ENCODE measurements at regions not wholly inside any gene's neighbourhood (a gene's known extent, or its start where the extent isn't known, plus 50 kb on each side); places are given as distances from the start of the nearest gene placed in this dataset.

DNA sequence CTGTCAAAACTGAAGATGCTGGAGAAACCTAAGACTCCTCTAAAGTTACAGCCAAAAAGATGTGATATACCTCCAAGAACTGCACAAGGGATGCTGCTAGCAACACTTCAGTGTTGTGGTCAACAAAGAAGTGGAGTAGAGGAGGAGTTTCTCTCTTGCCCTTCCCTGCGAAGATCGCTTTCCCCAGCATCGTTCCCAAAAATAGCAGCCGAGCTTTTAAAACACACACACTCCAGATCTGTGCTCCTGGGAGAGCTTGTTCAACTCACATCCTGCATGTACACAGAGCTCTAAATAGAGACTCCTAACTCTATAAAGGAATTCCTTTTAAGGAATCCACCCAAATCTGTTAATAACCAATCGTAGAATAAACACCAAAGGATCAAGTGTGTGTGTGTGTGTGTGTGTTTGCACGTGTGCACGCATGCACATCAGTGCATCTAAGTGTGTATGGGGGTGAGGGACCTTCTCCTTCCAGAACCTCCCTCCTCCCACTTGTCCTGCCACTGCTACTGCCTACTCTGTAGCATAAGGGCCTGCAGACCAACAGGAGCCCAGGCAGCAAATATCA is 58.5 kb downstream of the PSMG1 start:
- DNase-seq (ENCODE audit: low spot score), result no peak

DNA sequence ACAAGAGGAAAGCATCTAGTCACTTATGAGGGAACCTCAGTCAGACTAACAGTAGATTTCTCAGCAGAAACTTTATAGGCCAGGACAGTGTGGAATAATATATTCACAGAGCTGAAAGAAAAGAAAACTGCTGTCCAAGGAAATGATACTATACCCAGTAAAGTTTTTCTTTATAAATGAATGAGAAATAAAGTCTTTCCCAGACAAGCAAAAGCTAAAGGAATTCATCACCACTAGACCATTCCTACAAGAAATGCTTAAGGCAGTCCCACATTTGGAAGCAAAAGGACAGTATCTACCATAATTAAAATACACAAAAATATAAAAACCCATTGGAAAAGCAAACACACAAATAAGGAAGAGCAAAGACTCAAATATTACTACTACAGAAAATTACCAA is 59.9 kb downstream of the PSMG1 start:
- DNase-seq (ENCODE audit: low spot score), result no peak

DNA sequence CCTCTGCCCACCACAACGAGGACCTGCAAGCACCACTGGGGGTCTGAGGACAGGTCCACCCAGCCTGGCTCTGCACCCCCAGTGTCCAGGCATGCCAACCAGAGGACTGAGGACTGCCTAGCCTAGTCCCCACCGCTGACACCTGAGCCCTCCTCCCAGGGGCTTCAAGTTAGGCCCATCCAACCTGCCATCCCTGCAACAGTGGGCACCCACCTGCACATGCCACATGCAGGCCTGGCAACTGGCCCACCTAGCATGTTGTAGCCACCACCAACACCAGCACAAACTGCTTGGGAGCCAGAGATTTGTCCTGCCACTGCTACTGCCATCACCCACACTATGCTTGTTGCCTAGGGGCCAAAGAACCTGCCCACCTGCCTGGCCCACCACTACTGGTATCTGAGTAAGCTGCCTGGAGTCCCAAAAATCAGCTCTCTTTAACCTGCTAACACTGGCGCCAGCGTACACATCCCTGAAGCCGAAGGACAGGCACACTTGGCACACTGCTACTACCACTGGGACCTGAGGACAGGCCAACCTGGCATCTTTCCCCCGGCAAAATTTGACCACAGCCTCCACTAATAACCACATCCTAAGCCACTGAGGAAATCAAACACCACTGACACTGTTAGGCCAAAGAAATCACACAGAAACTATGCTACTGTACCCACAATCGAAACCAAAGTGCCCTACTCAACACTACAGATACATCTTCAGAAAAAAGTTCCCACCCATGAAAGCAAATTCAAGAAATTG is 61.5 kb downstream of the PSMG1 start:
- no peak for DNase-seq (ENCODE audit: low spot score)

- no peak for DNase-seq (ENCODE audit: low spot score)
Measured at GRCh38 chr21:39120876-39121599, 62.2 kb downstream of the PSMG1 start.

- no peak for DNase-seq (ENCODE audit: low spot score)
Measured at GRCh38 chr21:39119891-39120290, 63.4 kb downstream of the PSMG1 start.

- DNase-seq (ENCODE audit: low spot score), result no peak
Measured at GRCh38 chr21:39118604-39119215, 64.5 kb downstream of the PSMG1 start.

- DNase-seq (ENCODE audit: low spot score), result no peak
Measured at GRCh38 chr21:39118061-39118460, 65.2 kb downstream of the PSMG1 start.

DNA sequence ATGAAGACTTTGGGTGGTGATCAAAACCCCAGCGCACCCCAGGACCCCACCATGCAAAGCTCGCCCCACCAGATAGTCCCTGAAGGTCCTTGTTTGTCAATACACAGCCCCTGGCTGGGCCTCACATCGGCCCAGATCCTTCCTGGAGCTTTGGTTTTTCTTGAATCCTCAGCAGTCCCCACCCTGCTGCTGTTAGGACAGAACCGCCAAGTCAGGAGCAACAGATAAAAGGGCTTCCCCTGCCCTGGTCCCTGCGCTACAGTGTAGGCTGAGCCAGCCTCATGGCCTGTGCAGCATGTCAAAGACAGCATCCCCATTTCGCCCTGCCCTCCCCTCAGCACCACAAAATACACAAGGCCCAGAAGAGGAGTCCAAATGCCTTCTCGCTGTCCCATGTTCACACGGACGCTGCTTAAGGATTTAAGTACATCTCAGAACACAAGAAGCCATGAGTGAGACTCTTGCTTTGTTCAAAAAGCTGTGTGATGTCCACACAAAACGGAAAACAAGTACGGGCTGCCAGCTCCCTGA is 65.7 kb downstream of the PSMG1 start:
- no peak for DNase-seq (ENCODE audit: low spot score)

DNA sequence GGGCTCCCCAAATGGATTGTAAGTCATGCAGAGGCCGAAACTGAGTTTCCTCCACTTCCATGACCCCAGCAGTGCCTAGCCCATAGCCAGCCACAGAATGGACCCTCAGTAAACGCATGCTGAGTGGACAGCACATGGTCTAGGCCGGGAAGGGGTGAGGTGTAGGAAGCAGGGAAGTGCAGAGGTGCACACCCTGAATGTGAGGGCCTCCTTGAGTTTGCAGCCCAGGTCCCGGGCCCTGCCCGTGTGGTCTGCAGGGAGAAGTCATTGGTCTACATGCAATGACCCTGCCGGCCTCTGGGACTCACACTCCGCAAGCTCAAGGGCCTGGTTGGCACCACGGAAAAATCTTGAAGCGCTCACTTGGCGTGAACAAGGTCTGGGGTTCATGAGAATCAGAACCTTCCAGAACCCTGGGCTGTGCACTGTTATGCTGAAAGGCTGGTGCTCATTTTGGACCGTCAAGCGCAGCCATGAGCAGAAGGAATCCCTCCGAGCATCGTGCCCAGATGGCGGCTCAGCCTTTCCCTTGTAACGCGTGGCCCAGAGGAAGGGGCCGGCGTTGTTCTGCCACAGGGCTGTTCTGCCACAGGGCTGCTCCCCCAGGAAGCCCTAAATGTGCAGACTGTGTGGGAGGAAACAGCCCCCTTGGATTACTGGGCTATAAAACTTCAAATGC is 66.4 kb downstream of the PSMG1 start:
- DNase-seq (ENCODE audit: low spot score), result no peak

DNA sequence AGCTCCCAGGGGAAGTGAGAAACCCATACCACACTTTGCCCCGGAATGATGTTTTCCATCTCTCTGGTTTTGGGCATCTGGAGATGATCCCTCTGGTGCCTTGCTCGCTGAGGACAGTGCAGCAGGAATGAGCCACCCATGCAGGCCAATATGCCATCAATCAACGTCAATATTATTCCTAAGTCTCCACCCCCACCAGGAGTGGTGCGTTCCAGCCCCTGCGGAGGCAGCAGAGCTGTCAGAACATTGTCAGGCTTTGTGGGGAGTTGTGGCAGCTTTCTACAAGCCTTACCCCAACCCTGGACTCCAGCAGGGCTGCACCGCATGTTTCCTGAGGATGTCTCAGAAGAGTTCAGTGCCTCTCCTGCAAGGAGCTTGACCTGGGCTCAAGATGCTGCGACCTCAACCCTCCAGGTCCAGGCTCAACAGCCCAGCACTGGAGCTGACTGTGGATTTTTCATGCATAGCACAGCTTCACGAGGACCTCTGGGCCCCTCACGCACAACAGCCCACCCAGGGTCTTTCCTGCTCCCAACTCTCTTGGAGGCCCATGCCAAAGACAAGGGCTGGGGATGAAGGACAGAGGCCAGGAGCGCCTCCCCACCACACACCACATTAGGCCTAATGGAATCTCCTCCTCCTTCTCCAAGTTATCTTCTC is 67.5 kb downstream of the PSMG1 start:
- no peak for DNase-seq (ENCODE audit: low spot score)

- no peak for DNase-seq (ENCODE audit: low spot score)
Measured at GRCh38 chr21:39114871-39115575, 68.2 kb downstream of the PSMG1 start.

- no peak for DNase-seq (ENCODE audit: low spot score)
Measured at GRCh38 chr21:39111931-39112550, 71.2 kb downstream of the PSMG1 start.

GRCh38 chr21:39110431-39110830 is 72.8 kb downstream of the PSMG1 start:
- DNase-seq (ENCODE audit: low spot score), result no peak

DNA sequence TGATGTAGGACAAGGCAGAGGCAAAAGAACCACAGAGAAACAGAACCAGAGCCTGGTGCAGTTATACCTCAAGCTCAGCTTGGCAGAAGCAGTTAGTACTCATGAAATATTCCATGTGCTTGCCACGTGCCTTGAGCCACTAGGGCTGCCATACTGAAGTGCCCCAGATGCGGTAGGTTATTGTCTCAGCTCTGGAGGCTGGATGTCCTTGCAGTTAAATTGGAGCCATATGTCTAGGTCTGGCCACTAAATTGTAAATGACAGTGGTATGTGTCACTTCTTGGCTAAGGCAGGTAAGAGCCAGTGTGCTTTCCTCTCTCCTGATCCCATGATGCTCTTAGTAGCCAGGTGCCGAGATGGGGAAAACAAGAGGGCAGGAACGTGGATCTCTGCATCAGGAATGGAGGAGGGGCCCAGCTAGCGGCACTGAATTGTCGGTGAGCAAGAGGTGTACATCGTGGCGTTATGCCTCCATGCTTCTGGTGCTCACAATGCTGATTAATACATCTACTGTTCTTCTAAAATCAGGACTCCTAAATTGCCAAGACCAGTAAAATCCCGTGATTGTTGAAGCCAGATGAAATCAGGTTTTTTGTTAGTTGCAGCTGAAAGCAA is 73.5 kb downstream of the PSMG1 start:
- no peak for DNase-seq (ENCODE audit: low spot score)

DNA sequence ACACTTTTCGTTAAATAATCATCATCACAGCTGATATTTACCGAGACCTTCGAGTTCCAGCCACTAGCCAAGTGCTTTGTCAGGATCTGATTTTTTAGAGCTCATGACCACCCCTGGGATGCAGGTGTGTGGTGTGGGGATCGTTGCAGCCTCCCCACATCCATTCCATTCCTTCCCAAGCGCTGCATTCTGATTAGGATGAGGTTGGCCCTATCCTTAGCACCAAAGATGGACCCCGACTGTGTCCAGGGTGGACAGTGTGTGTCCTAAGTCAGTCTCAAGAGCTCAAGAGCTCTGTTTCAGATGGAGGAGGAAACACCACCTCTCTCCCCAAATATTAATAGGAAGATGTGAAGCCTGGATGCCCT is 74.1 kb downstream of the PSMG1 start:
- no peak for DNase-seq (ENCODE audit: low spot score)

DNA sequence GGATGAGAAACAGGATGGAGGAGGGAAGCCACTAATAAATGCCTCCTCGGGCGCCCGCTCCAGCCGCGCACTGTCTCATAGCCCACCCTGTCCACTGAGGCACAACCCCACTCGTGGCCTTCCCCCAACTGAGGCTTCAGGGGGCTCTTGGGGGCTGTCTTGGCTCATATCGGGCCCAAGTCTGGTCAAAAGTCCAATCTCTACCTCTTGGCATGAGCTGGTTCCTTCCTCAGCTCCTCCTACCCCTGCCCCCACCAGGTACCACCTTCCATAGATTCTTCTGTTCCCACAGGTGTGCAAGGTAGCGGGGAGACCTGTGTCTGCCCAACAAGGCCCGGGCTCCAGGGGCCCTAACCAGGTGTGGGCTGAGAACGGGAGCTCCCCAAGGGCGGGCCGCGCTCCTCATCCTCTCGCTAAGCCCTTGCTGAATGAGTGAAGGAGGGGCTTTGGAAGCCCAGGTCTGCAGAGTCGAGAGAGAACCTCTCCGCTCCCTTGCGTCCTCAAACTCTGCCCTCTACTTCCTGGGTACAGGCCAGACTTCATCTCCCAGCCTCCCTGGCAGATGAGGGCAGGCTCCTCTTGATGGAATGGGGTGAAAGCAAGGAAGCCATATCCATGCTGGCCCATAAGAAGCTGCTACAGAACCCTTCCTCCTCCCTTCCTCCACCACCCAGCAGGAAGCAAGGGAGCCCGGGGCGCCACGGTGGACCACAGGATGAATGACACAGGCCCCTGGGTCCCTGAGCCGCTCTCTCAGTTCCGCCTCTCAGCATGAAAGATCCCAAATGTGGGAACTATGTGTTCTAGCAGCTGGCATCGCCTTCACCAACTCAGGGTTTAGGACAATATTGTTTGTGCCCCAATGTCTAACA is 74.7 kb downstream of the PSMG1 start:
- no peak for DNase-seq (ENCODE audit: low spot score)

DNA sequence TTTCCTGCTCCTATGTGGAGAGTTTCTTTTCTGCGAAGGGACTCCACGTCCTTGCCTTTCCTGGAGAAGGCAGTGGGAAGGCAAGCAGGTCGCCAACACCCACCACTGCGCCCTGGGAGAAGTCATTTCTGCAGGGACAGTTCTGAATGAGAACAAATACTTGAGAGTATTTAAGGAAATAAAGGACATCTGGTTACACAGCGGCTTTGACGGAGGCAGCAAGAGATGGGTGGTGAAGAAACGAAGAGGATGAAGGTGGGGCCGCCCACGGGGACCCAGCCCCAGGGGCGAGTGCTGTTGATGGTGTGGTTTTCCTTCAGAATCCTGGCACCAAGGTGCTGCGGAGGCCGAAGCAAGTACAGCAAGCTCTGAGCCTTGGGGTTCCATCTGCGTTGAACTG is 75.5 kb downstream of the PSMG1 start:
- DNase-seq (ENCODE audit: low spot score), result no peak

DNA sequence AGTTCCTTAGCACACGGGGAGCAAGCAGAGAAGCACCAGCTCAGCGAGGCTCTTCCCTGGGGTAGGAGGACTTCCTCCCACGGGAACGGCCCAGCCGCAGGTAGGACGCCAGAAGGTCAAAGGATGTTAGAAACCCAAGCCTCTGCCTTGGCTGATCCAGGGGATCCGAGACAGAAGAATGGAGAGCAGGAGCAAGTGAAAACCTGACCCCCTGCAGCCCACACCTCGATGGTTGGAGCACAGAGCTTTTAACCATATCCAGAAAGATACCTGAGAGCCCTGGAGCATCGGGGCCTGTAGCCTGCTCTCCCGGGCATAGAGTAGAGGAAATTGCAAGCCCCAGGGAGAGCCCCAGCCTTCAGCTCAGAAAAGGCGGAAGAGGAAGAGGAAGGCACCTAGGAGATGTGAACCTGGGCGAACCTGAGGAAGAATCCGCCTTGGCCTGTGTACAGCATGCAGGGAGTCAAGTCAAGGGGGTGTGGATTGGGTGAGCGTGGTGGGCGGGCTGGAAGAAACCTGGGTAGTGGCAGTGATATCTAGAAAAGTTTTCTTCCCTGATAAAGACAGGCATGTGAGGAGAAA is 76.3 kb downstream of the PSMG1 start:
- DNase-seq (ENCODE audit: low spot score), result no peak

DNA sequence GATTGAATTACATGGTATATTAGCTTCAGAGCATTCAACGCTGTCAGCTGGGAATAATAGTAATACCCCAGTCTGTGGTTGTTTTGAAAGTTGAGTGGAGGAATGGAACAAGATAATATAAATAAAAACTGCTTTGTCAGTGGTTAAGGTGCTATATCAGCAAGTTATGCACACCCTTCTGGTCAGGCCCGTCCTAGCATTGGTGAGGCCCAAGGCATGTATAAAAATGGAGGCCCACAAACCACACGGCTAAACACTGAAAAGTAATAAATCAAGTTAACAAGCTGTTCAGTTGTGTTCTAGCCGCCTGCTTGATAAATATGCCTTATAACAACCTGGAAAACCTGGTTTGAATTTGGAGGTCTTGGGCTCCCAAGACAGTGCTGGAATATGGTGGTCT is 77.4 kb downstream of the PSMG1 start:
- no peak for DNase-seq (ENCODE audit: low spot score)
